IMR-90 (cell line): ENCODE measurements at regions not wholly inside any gene's neighbourhood (a gene's known extent, or its start where the extent isn't known, plus 50 kb on each side); places are given as distances from the start of the nearest gene placed in this dataset.

Source experiments
- ATAC-seq: fragments of 200-7000 bp; cut with Tn5 transposase; 2 replicates; pipeline ENCODE4 v1.9.1; 2020; ENCODE audit warnings: low read depth, mild to moderate bottlenecking, moderate library complexity
- BruUV-seq: library from RNA; stranded (reverse); fragments of 400-500 nt; replicated peaks from 2 replicates; lab custom pipeline; 2021; lab: Mats Ljungman, UMichigan
- CTCF ChIA-PET: fragments of 300-600 bp; formaldehyde crosslinking; extraction: SDS; loops from one replicate; lab custom pipeline; 2021; ENCODE audit warnings: antibody characterized with exemption; lab: Yijun Ruan, JAX
- POLR2A ChIA-PET: fragments of 300-600 bp; sonication (Branson Sonifier 250); formaldehyde crosslinking; loops from one replicate; lab custom pipeline; 2022; ENCODE audit warnings: antibody characterized with exemption; ENCODE audit not compliant: unreplicated experiment; lab: Charles Lee
- DNase-seq: peaks from one replicate; pipeline ENCODE4 v3.0.0; 2013
- H2AFZ ChIP-seq: replicated peaks from 2 replicates; pipeline ENCODE3; 2013; ENCODE audit warnings: low read length, mild to moderate bottlenecking; ENCODE audit not compliant: poor library complexity
- H2AK5ac ChIP-seq: 2 replicates; pipeline ENCODE4 v1.6.1; 2013; ENCODE audit warnings: low read depth, low read length, inconsistent platforms
- H2AK9ac ChIP-seq: replicated peaks from 2 replicates; pipeline ENCODE3; 2013; ENCODE audit warnings: mild to moderate bottlenecking, low read depth, low read length, moderate library complexity; ENCODE audit not compliant: poor library complexity
- H2BK120ac ChIP-seq: 2 replicates; pipeline ENCODE4 v1.6.1; 2013; ENCODE audit warnings: low read depth, low read length, inconsistent platforms
- H2BK15ac ChIP-seq: 3 replicates; pipeline ENCODE4 v1.6.1; 2013; ENCODE audit warnings: low read depth, low read length, inconsistent platforms
- H2BK20ac ChIP-seq: 2 replicates; pipeline ENCODE4 v1.6.1; 2013; ENCODE audit warnings: low read depth, mild to moderate bottlenecking, inconsistent platforms, low read length, moderate library complexity
- H2BK5ac ChIP-seq: 2 replicates; pipeline ENCODE4 v1.6.1; 2013; ENCODE audit warnings: mild to moderate bottlenecking, low read depth, low read length, inconsistent platforms; ENCODE audit not compliant: poor library complexity, severe bottlenecking
- H3K14ac ChIP-seq: replicated peaks from 2 replicates; pipeline ENCODE4 v1.6.1; 2013; ENCODE audit warnings: low read depth, low read length, inconsistent platforms
- H3K18ac ChIP-seq: 2 replicates; pipeline ENCODE4 v1.6.1; 2013; ENCODE audit warnings: low read depth, low read length, control low read depth
- H3K23ac ChIP-seq: 2 replicates; pipeline ENCODE4 v1.6.1; 2013; ENCODE audit warnings: low read depth, low read length, inconsistent platforms
- H3K27ac ChIP-seq: 2 replicates; pipeline ENCODE4 v1.5.1; 2013; ENCODE audit warnings: mild to moderate bottlenecking, control low read depth, low read length; ENCODE audit not compliant: insufficient read depth
- H3K27me3 ChIP-seq: 2 replicates; pipeline ENCODE4 v1.6.1; 2013; ENCODE audit warnings: low read length; ENCODE audit not compliant: control insufficient read depth, insufficient read depth
- H3K36me3 ChIP-seq: 2 replicates; pipeline ENCODE4 v1.6.1; 2013; ENCODE audit warnings: low read length, mixed read lengths; ENCODE audit not compliant: control insufficient read depth, insufficient read depth
- H3K4ac ChIP-seq: 2 replicates; pipeline ENCODE4 v1.6.1; 2013; ENCODE audit warnings: low read depth, low read length, inconsistent platforms
- H3K4me1 ChIP-seq: 2 replicates; pipeline ENCODE4 v1.6.1; 2013; ENCODE audit warnings: low read length, mixed read lengths; ENCODE audit not compliant: control insufficient read depth, insufficient read depth
- H3K4me2 ChIP-seq: 2 replicates; pipeline ENCODE4 v1.6.1; 2013; ENCODE audit warnings: low read depth, mild to moderate bottlenecking, control low read depth, low read length, moderate library complexity
- H3K4me3 ChIP-seq: 2 replicates; pipeline ENCODE4 v1.5.1; 2013; ENCODE audit warnings: low read depth, mild to moderate bottlenecking, control low read depth, low read length, moderate library complexity; ENCODE audit not compliant: insufficient read depth
- H3K56ac ChIP-seq: 2 replicates; pipeline ENCODE4 v1.6.1; 2013; ENCODE audit warnings: low read length, inconsistent platforms; ENCODE audit not compliant: insufficient read depth; ENCODE audit errors: extremely low read depth
- H3K79me1 ChIP-seq, 2 experiments: 2 replicates each; pipeline ENCODE4 v1.6.1; 2013; ENCODE audit warnings: low read length in 2 of 2, inconsistent platforms in 1 of 2, low read depth in 1 of 2
- H3K9ac ChIP-seq: 2 replicates; pipeline ENCODE4 v1.6.1; 2013; ENCODE audit warnings: low read depth, low read length, control low read depth
- H3K9me1 ChIP-seq: 2 replicates; pipeline ENCODE4 v1.6.1; 2013; ENCODE audit warnings: low read length, inconsistent platforms; ENCODE audit not compliant: insufficient read depth
- H3K9me3 ChIP-seq: 2 replicates; pipeline ENCODE4 v1.6.1; 2013; ENCODE audit warnings: low read length; ENCODE audit not compliant: control insufficient read depth, insufficient read depth
- H4K20me1 ChIP-seq: 2 replicates; pipeline ENCODE4 v1.6.1; 2013; ENCODE audit warnings: low read length, inconsistent platforms; ENCODE audit not compliant: insufficient read depth
- H4K5ac ChIP-seq: 2 replicates; pipeline ENCODE4 v1.6.1; 2013; ENCODE audit warnings: mild to moderate bottlenecking, low read depth, low read length, control low read depth
- H4K8ac ChIP-seq, 2 experiments: 2 replicates each; pipeline ENCODE4 v1.6.1; 2013; ENCODE audit warnings: low read depth in 2 of 2, low read length in 2 of 2, control low read depth in 1 of 2, inconsistent platforms in 1 of 2
- H4K91ac ChIP-seq: 2 replicates; pipeline ENCODE4 v1.6.1; 2013; ENCODE audit warnings: low read depth, low read length, inconsistent platforms; ENCODE audit not compliant: insufficient read depth
- BHLHE40 ChIP-seq: fragments of 150-350 bp; IDR thresholded peaks from 2 replicates; pipeline ENCODE4 v1.6.1; 2016; ENCODE audit warnings: mild to moderate bottlenecking, low read depth, low read length
- CHD1 ChIP-seq: IDR thresholded peaks from 2 replicates; pipeline ENCODE4 v1.6.1; 2012; ENCODE audit warnings: low read depth, low read length, improper control_type of control experiment
- NFE2L2 ChIP-seq: fragments of 150-350 bp; IDR thresholded peaks from 2 replicates; pipeline ENCODE4 v1.6.1; 2016; ENCODE audit warnings: low read depth, mild to moderate bottlenecking, low read length
- WGBS, 2 experiments: methylation state at CpG; one replicate each; pipeline versions ENCODE4 v1.1.5 to v1.1.7; 2013; ENCODE audit warnings: missing lambda C conversion rate in 2 of 2; ENCODE audit not compliant: insufficient read length in 1 of 2; ENCODE audit errors: extremely low coverage in 2 of 2; 5-methylcytosine and 5-hydroxymethylcytosine counted together
- dilution Hi-C: fragments of 300-500 bp; cut with HindIII; formaldehyde crosslinking; loops from one replicate; pipeline ENCODE4 v1.14.3; 2018; ENCODE audit warnings: low sequenced_read_pairs; ENCODE audit not compliant: unreplicated experiment
- in situ Hi-C: fragments of 300-500 bp; cut with MboI; formaldehyde crosslinking; loops from 3 replicates; pipeline ENCODE4 v1.14.3; 2019; ENCODE audit warnings: low sequenced_read_pairs, inconsistent platforms, mixed read lengths
- intact Hi-C: fragments of 100-400 bp; cut with micrococcal nuclease; formaldehyde crosslinking; loops from 2 replicates; pipeline ENCODE4 v1.10.0; 2022

- Histone ChIP-seq H2BK20ac (no peak overlapping the region), H4K8ac (no peak overlapping the region), H3K27me3 (no peaks in the 10 kb centered on the region), H4K5ac (no peak overlapping the region), H3K36me3 (no peaks in the 10 kb centered on the region), H2BK5ac (no peak overlapping the region), H2AFZ (no peak overlapping the region), H2BK15ac (no peak overlapping the region), H2BK120ac (no peak overlapping the region), H3K9ac (no peak overlapping the region), H4K20me1 (no peaks in the 10 kb centered on the region), H3K4me3 (no peak overlapping the region), H3K9me1 (no peaks in the 10 kb centered on the region), H3K23ac (no peak overlapping the region), H3K4ac (no peak overlapping the region), H3K56ac (no peak overlapping the region), H3K79me1 (no peaks in the 10 kb centered on the region), H3K27ac (no peak overlapping the region), H3K4me1 (no peaks in the 10 kb centered on the region), H3K14ac (no peak overlapping the region), H2AK5ac (no peak overlapping the region), H3K4me2 (no peak overlapping the region), H4K91ac (no peak overlapping the region), H3K9me3 (peaks cover 13% of the 10 kb centered on the region), H2AK9ac (no peak overlapping the region), H3K18ac (no peak overlapping the region)
- WGBS, 2 experiments, result 38% methylated on average over 1 of the region's 7 CpGs; no CpG with 5 or more reads in 1 of the 2 experiments
- no peak for DNase-seq
- dilution Hi-C loops, result no loop called here
- intact Hi-C loops, result no loop called here
- in situ Hi-C loops, result no loop called here
- POLR2A ChIA-PET, result no interaction called here
- TF ChIP-seq BHLHE40, result no peak
- no peak for TF ChIP-seq NFE2L2
- no peak for TF ChIP-seq CHD1
- no peak for ATAC-seq
- CTCF ChIA-PET, result no interaction called here
- BruUV-seq, result no TSS peak
Observed at GRCh38 chr2:183404392-183404791, 280.1 kb downstream of the NUP35 start.
